Ramos (cell line): ENCODE measurements at regions not wholly inside any gene's neighbourhood (a gene's known extent, or its start where the extent isn't known, plus 50 kb on each side); places are given as distances from the start of the nearest gene placed in this dataset.

Source experiments
- in situ Hi-C: fragments of 300-500 bp; cut with MboI; formaldehyde crosslinking; loops from one replicate; pipeline ENCODE4 v1.14.3; 2022; ENCODE audit warnings: low sequenced_read_pairs; ENCODE audit not compliant: unreplicated experiment

DNA sequence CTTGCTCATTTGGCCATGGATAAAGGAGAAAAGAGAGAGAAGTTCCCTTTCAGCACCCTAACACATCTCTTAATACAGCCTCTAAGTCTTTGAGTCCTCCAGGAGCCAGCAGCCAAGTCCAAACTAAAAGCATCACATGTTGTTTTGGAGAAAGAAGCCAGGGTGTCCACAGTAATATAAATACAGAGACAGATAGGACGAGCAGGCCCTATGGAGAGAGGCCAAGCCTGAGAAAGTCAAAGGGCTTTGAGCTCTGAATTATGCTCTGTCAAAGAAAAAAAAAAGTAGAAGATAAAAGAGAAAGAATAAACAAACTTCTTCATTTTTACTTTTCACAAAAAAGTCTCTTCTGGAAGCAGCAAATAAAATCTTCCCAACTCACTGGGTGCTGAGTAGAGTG lies 92.4 kb upstream of the THBS1 start:
- in situ Hi-C loops: no loop called here

DNA sequence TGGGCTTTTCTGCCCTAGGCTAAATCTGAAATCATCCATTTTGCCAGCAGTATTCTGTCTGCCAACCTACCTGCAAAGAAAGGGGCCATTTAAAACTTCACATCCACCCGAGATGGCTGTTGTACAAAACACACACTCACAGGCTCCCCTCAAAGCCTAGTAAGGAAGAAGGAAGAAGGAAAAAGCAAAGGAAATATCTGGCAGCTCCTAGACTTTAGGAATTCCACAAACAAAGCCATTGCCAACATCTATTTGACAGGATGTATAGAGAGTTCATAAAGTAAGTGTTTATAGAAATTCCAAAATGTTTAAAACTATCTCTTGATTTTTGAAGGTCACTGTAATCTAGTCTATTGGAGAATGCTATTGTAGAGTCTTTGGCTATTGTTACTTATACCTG lies 91.9 kb upstream of the THBS1 start:
- in situ Hi-C loops: no loop called here

DNA sequence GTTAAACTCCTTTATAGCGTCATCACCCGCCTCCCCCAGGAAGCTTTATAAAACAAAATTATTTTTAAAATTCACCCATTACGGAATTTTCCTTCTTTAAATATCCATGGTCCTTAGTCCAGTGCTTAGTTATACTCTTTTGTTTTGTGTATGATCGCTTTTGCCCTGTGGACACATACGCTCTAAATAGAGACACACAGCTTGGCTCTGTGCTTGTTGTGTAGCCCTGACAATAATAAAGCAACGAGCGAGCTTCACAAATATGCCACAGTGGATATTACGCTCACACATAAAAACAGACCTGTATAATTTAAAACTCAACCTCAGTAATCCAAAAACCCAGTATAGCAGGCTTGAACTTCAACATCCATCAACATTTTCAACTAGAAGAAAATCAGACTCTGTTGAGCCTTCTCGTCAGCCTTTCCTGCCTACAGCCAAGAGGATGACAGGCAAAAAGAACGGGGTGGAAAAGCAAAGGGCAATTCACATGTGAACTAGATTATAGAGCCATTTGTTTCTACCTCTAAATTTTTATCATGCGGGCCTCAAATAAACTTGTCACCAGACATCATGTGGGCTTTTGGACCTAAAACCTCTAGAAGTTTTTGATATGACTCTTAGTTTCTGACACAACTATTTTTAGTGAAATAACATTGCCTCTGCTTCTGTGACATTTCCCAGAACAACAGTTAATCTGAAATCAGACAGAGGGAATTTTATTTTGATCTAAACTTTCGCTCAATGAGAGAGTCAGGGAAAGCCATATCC lies 89.6 kb upstream of the THBS1 start:
- in situ Hi-C loops: no loop called here

DNA sequence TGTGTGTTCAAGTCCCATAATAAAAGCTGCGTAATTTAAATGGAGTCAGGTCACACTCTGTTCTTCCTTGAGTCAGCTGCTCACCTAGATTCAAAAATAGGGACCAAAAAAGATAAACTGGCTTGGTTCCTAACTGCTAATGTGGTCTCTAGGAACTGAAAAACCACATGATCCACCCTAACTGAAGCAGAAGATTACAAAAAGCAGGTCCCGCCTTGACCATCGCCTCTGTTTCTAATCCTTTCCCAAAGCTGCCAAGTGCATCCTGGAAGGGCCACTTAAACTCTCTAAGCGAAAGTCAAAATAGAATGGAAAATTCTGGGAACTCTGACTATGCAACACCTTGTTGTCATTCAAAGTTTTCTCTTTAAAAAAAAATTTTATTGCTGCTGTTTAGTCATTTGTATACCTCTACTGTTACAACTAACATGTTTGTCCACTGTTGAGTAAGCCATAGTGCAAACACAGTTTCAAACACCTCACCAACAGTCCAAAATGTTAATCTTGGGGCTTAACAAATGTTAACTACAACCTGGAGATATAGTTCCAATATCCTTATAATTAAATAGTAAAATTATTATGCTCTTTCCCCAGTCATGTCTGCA lies 88.9 kb upstream of the THBS1 start:
- in situ Hi-C loops: no loop called here

DNA sequence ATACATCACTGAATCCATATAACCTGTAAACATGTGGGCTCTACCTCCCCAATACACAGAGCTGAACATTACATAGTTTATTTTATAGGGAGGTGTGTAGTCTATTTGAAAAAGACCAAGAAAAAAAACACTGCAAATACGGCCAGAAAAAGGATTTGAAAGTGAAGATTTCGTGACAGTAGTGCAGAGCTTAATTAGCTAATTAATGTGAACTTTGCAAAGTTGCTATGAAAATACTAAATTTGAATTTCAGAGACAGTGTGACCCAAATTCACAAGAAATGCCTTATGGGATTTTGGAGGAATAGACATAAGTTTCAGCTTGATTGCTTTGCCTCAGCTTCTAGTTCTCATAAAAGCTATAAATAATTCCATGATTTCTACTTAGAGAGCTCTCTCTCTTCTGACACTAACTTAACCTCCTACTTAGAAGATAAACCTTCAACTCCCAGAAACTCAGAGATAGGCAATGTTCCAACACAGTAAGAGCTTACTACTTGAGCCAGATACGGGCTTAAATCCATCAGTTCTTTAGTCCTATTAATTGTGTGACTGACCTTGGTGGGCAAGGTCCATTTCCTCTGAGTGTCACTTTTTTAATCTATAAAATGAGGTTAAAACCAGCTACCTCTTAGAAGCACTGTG lies 87.3 kb upstream of the THBS1 start:
- in situ Hi-C loops: no loop called here

DNA sequence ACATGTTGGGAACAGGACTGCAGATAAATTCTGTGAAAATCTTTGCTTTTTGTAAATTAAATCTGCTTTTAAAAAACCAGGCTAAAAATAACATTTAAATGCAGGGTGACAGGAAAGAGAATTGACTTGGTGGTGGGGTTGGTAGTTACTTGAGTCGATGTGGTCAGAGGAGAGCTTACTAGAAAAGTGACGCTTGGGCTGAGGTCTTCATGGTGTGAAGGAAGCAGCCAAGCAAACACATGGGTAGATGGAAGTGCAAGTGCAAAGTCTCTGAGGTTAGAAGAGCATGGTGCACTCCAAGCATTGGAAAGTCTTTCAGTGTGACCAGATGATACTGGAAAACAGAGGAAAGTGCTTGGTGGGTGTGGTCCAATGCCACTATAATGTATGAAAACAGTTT lies 86.4 kb upstream of the THBS1 start:
- in situ Hi-C loops: no loop called here

DNA sequence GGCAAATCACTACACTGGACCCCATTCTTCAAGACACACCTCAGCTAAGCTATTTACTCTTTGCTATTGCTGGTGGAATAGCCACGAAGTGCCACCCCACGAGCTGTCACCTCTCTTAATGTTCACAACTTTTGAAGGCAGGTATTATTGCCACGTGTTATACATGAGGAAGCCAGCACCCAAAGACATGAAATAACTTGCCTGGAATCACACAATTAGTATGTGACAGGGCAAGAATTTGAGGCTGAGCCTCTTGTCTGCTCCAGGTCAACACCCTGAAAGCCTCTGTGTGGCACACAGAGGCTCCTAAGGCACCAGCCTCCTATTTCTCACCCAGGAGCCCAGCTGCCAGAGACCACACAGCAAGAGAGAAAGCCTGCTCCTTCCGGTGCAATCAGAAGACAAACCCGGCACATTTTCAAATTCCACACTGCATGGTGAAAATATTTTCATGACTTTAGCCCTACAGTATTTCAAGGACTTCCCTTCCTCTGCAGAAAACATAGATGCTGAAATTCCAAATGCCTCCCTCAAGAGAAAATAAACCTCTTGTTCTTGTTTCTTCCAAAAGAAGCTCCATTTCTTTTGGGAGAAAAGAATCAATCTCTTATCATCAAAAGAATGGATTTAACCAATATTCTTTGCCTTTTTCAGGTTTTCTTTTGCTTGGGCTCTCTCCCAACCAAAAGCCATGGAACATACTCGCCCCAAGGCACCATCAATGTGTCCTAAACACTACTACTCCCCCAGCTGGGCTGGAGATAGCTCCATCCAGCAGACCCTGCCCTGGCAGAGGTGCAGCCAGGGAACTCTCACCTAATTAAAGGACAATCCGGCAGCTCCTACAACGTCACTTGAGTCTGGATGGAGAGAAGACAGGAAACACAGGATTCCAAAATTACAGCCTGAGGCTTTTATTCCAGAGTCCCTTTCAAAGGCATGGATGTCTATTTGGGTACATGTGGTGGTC lies 84.7 kb upstream of the THBS1 start:
- in situ Hi-C loops: no loop called here

DNA sequence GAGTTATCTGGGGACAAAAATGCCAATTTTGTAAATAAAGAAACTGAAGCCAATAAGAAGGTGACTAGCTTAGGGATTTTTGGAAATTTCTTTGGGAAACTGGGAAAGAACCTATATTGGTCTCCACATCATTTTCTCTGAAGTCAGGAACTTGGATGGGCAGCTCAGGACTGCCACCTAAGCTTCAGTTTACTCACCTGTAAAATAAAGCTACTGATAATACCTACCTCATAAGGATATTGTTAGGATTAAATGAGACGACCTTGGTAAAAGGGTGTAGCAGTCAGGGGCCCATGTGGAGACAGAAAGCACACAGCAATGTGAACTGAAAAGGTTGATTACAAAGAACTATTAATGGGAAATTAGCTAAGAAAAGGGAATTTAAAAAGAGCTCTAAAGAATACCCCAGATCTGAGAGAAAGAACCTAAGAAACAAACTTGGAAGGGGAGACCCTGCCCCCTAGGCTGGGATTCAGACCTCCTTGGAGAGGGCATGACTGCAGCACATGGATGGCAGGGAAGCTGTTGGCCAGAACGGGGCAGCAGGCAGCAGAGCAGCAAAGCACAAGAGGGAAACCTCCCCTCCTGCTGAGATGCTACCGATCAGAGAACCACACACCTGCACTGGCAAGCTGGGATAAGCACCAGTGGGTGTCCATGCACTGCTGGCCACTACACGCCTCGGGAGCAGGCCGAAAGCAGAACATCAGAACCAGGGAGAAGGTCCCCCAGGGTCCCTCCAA lies 83.7 kb upstream of the THBS1 start:
- in situ Hi-C loops: no loop called here

DNA sequence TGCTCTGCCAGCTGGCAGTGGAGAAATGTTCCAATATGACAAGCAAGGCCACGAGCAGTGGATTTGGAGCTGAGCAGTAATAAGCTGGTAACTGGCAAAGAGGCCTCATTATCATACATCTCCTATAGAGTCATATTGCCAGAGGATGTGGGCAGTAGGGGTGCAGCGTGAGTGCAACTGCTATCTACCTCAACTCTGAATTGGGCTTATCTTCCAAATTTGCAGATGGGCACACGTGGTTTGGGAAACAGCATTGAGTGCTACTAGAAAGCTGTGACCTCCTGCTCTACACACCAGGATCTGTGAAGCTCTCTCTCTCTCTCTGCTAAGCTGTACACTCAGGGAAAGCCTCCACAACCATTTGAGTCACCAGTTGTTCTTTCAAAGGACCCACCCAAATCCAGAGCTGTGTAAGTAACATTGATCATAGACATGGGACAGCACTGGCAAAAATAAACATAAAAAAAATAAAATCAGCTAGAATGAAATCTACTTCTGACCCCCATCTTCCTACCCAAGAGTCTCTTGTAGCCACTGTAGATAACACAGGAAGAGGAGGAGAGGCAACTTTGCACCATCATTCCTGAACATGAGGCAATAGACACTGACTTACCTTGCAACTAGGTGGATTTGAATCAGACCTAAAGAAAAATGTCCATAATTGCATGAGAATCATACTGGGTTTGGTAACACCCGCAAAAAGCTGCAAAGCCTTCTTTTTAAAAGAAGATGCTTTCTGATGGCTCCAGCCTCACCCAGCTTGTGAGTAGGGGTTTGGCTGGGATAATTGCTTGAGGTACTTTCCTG lies 82.9 kb upstream of the THBS1 start:
- in situ Hi-C loops: no loop called here

DNA sequence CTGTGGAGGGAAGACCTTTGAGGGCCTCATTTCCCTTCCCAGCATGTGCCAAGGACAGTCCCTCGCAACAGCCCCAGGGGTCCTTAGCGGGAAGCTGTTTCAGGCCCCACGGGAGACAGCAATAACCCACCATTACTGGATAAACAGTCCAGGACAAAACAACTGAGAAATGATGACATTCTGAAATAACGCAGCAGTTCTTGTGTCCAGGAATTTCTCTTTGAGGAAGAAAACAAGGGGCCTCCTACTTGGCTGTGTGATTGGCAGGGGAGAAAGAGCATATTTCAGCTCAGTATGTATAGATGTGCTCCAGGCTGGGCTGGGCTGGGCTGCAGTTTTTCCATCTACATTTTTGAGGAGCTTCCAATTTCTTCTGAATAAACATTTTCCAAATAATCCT lies 82.2 kb upstream of the THBS1 start:
- in situ Hi-C loops: no loop called here

DNA sequence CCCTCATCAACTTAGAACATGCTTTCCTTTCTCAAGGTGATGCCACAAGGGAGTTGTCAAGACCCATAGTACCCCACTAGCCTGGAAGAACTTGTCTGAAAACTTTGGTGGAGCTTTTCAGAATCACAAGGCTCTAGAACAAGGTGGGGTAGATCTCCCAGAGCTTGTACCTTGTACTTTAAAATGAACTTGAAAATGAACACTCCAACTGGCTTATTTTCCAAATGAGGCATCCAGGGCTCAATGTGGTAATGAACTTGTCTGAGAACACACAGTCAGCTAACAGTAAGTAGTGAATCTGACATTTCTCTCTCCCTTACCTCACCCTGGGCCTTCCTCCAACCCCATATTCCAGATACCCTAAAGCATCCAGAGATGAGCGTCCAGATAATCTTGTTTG lies 81.8 kb upstream of the THBS1 start:
- in situ Hi-C loops: no loop called here

DNA sequence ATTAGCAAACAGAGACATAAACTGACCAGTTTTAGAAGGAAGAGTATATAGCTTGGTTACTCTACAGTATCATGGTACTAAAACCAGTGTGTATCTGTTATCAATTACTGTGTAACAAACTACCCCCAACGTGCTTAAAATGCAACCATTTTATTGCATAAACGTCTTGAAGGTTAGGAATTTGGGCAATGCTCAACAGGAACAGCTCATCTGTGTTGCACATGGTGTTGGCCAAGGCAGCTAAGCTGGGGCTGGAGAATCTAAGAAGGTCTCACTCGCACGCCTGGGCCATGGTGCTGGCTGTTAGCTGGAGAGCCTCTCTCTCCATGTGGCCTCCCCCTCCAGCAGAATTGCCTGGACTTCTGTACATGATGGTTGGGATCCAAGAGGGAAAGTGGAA lies 81.2 kb upstream of the THBS1 start:
- in situ Hi-C loops: no loop called here

DNA sequence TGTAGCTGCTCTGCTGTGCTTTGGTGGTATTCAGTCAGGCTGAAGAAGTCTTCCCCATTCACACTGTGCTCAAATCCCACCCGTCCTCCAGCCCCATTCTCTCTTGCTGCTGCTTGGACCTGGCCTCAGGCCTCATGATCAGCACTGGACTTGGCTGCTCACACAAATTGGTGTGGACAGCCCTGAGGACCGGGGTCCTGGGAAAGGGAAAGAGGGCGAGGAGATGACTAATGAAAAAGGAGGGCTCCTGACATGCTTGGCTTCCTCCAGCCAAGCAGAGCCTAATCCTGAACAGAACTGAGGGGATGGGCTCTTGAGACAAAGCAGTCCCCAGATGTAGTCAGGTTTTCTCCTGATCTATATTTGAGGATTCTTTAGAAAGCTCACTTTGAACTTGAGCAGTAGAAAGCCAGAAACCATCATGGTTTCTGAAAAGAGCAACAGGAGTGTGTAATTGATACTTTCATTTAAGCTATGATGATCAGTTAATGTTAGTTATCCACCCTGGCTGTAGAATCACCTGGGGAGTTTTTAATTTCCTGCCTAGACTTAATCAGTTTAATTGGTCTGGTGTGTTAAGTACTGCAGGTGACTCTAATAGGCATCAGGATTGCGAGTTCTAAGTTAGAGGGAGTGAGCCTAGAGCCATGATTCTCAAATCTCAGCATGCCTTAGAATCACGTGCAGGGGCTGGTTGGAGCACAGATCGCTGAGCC lies 79.4 kb upstream of the THBS1 start:
- in situ Hi-C loops: no loop called here

DNA sequence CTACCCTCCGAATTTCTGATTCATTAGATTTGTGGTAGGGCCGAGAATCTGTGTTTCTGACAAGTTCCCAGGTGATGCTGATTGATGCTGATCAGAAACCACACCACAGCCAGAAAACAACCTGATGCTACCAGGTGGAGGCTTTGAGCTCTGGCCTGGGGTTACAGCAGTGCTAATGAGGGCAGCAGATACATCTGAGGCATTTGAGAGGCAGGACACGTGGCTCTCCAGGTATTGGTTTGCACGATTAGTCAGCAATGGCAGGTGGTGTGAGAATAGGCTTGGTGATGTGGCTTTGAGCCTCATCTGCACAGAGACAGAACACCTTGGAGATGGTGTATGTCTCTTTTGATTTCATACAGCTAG lies 78.8 kb upstream of the THBS1 start:
- in situ Hi-C loops: no loop called here

DNA sequence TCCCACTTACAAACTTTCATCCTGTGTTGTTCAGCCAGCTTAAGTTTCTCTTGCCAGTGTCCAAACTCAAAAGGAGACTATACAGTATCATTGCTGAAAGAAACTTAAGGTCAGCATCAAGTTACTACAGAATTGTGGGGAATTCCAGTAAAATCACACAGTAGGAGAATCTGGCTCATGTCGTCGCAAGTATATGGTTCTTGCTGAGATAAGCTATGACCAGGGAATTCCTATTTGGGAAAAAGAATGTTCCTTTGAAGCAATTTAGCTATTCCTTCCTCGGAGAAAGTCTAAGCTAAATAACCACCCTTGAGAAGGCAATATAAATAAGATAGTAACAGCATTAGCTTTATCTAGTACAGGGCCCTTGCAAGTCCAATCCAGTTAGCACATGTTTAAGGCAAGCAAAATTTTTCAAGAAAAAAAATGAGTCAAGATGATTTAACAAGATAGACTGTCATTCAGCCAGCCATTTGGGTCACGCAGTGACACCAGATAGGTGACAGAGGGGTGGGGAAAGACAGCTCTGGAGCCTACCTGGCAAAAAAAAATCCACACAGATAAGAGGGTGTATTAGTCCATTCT lies 78.2 kb upstream of the THBS1 start:
- in situ Hi-C loops: no loop called here

DNA sequence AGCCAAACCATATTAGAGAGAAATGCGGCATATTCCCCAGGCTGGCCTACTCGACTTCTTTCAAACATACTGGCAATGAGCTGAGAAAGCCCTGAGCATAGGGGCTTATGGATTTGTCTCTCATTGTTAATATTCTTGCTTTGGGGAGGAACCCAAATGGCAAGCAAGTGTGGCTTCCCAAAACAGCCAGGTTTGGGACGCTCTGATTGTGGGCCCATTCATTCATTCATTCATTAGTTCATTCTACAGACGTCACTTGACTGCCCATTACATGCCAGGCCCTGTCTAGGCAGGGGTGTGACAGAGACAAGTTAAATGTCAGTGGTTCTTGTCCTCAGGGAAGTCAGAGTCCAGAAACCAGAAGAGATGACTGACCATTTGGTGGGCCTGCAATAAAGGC lies 77.4 kb upstream of the THBS1 start:
- in situ Hi-C loops: no loop called here

DNA sequence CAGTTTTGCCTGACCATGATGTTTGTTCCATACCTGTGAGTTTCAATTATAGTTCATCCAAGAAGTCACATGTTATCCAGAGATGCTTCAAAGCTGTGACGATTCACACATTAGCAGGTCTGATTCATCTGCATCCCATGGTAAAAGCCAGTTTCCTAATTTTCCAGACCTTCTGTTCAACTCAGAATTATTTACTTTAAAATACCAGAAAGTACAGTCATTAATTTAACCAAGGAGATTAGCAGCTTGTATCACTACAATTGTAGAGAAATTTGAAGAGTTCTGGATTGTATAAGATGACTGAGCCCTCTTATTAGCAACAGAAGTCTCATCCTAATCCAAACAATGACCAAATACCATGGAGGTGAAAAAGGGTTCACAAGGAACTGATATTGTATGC lies 76.1 kb upstream of the THBS1 start:
- in situ Hi-C loops: no loop called here

DNA sequence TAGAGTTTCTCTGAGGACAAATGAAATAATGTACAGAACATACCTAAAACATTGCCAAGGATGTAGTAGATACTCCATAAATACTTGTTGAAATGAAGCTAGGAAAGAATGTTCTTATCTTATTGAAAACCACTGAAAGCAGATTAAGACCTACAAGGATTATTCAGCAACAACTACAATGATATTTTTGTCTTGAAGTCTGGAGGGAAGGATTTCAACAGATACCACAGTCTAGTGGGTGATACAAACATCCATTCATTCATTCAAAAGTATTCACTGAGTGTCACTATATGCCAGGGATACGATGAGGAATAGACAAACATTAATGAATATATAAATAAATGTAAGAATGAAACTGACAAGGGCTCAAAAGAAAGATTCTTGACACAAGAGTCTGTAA lies 74.7 kb upstream of the THBS1 start:
- in situ Hi-C loops: no loop called here
